Pancreas (tissue), 10 donors: ENCODE measurements at regions not wholly inside any gene's neighbourhood (a gene's known extent, or its start where the extent isn't known, plus 50 kb on each side); places are given as distances from the start of the nearest gene placed in this dataset.

Experiments used
- ATAC-seq, 4 donors: fragments of 200-7000 bp; cut with Tn5 transposase; one replicate each; pipeline versions ENCODE4 v1.8.0 to v1.9.1; 2020; ENCODE audit warnings: mild to moderate bottlenecking in 4 of 4, moderate library complexity in 4 of 4
- DNase-seq, 6 donors: peaks; one replicate each; pipeline ENCODE4 v3.0.0-alpha.2; 2020
- FAIRE-seq: peaks from 2 replicates; lab custom pipeline; 2012; peaks lifted over from hg19 to GRCh38; lab: Jason Lieb, UNC
- H3K27ac ChIP-seq, 4 donors: fragments of 200-600 bp; sonication (generic); 1 replicate in 3 of 4; 2 replicates in 1 of 4; pipeline versions ENCODE4 v1.5.0 to v1.8.0; 2020
- H3K27me3 ChIP-seq, 4 donors: fragments of 200-600 bp; one replicate each; pipeline ENCODE4 v1.8.0; 2021
- H3K36me3 ChIP-seq, 3 donors: fragments of 200-600 bp; sonication (generic) in 1 of 3; one replicate each; pipeline versions ENCODE4 v1.5.0 to v1.8.0; 2020 to 2021
- H3K4me1 ChIP-seq, 3 donors: fragments of 200-600 bp; one replicate each; pipeline ENCODE4 v1.8.0; 2021
- H3K4me3 ChIP-seq, 4 donors: fragments of 200-600 bp; sonication (generic) in 2 of 4; one replicate each; pipeline versions ENCODE4 v1.5.0 to v1.8.0; 2020 to 2021
- H3K9me3 ChIP-seq, 4 donors: fragments of 200-600 bp; one replicate each; pipeline ENCODE4 v1.8.0; 2021
- WGBS, 2 donors: extraction: QIAGEN DNeasy Blood & Tissue Kit; methylation state at CpG; one replicate each; pipeline ENCODE4 v1.1.7; 2013; 5-methylcytosine and 5-hydroxymethylcytosine counted together
- intact Hi-C, 3 donors: fragments of 100-400 bp; cut with DNase I; formaldehyde crosslinking; loops; one replicate each; pipeline versions ENCODE4 v1.11.1 to v1.14.2; 2022
- TF ChIP-seq, protein P1 (sequence below), 4 donors: fragments of 200-600 bp; sonication (generic) in 3 of 4; IDR thresholded peaks; one replicate each; pipeline versions ENCODE4 v1.5.0 to v1.8.0; 2021; ENCODE audit warnings: antibody characterized with exemption in 4 of 4
- donor health status: healthy with polysubstance abuse.
- donor health status: DM: no; HTN: no; CAD: no; lungs with moderate emphysema.
- donor health status: DM: no; HTN: no; CAD: no.
- donor health status: control.
- donor health status: control.
- donor health status: Bipolar disorder and iron deficiency.
- donor health status: DM: yes; HTN: yes; CAD: no.
- donor health status: DM: no; HTN: no; CAD: no.
- donor health status: DM: no; HTN: no; CAD: no.
- donor health status: DM: yes; HTN: yes; CAD: no.

GRCh38 chr10:21463436-21463835, 62.0 kb downstream of the SKIDA1 start:
- intact Hi-C loops: no loop called here
- DNase-seq: no peak
- FAIRE-seq: no peak

DNA sequence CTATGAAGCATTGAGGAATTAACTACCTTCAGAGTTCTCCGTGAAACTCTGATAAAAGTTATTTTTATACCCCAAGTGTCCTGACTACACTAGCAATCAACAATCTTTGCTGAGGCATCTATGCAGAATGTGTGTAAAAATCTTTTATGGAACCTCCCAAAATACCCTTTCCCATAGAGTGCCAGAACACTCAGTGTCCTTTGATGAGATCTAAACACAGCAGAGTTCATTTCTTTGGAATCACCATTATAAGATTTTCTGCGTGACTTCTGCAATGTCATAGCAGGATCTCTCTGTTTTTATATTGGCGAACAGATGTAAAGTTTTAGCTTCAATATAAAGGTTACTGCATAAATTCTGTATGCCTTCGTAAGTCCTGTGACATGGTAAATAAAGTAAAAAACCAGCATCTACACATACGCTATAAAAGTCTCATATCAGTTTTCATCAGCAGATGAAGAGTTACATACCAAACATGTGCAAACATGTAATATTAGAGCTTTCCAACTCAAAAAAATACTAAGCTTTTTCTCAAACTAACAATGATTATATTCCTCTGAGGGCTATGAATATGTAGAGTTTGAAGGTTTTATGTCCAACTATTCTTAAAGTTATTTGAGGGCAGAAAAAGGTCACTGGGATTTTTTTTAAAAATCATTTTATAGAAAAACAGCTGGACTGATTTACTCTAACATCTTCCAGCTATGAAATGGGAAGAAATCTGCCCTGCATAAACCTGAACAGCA, 67.2 kb downstream of the SKIDA1 start:
- no peaks in the 10 kb centered on the region for H3K36me3 ChIP-seq
- no peaks in the 10 kb centered on the region for H3K4me1 ChIP-seq
- H3K9me3 ChIP-seq: no peaks in the 10 kb centered on the region
- no peak overlapping the region for H3K4me3 ChIP-seq
- ATAC-seq: no peak
- H3K27ac ChIP-seq: no peak overlapping the region
- no peak for DNase-seq
- intact Hi-C loops: no loop called here
- H3K27me3 ChIP-seq: no peaks in the 10 kb centered on the region
- WGBS, 2 donors: 65 to 75% methylated on average over 5 of the region's 5 CpGs
- no peak for FAIRE-seq
- TF ChIP-seq, protein P1, sequence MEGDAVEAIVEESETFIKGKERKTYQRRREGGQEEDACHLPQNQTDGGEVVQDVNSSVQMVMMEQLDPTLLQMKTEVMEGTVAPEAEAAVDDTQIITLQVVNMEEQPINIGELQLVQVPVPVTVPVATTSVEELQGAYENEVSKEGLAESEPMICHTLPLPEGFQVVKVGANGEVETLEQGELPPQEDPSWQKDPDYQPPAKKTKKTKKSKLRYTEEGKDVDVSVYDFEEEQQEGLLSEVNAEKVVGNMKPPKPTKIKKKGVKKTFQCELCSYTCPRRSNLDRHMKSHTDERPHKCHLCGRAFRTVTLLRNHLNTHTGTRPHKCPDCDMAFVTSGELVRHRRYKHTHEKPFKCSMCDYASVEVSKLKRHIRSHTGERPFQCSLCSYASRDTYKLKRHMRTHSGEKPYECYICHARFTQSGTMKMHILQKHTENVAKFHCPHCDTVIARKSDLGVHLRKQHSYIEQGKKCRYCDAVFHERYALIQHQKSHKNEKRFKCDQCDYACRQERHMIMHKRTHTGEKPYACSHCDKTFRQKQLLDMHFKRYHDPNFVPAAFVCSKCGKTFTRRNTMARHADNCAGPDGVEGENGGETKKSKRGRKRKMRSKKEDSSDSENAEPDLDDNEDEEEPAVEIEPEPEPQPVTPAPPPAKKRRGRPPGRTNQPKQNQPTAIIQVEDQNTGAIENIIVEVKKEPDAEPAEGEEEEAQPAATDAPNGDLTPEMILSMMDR (IDR thresholded peaks at IDR 0.05): no peak

More at GRCh38 chr10:21463436-21463835, 62.0 kb downstream of the SKIDA1 start:
- H3K4me1 ChIP-seq: no peaks in the 10 kb centered on the region
- H3K27me3 ChIP-seq: no peaks in the 10 kb centered on the region
- H3K27ac ChIP-seq: no peak overlapping the region
- no peak overlapping the region for H3K4me3 ChIP-seq
- no peaks in the 10 kb centered on the region for H3K9me3 ChIP-seq
- WGBS, 2 donors: 60 to 67% methylated on average over 3 of the region's 3 CpGs
- H3K36me3 ChIP-seq: no peaks in the 10 kb centered on the region
- ATAC-seq: no peak
- TF ChIP-seq, protein P1 (IDR thresholded peaks at IDR 0.05): no peak

DNA sequence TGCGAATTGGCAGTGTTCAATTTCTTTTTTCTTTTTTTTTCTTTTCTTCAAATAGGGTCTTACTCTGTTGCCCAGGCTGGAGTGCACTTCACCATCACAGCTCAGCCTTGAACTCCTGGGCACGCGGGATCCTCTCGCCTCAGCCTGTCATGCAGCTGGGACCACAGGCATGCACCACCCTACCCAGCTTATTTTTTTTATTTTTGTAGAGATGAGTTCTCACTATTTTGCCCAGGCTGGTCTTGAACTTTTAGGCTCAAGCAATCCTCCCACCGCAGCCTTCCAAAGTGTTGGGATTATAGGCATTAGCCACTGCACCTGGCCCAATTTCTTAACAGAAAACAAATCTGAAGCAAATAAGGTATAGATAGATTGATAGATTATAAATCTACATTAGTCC, 69.3 kb downstream of the SKIDA1 start:
- H3K27ac ChIP-seq: no peak overlapping the region
- H3K27me3 ChIP-seq: no peaks in the 10 kb centered on the region
- H3K4me1 ChIP-seq: no peaks in the 10 kb centered on the region
- no peak for DNase-seq
- TF ChIP-seq, protein P1 (IDR thresholded peaks at IDR 0.05): no peak
- no peak for ATAC-seq
- no peaks in the 10 kb centered on the region for H3K9me3 ChIP-seq
- WGBS, 2 donors: 89 to 90% methylated on average over 5 of the region's 5 CpGs
- no peak overlapping the region for H3K4me3 ChIP-seq
- FAIRE-seq: no peak
- intact Hi-C loops: no loop called here
- no peaks in the 10 kb centered on the region for H3K36me3 ChIP-seq

GRCh38 chr10:21452203-21452602, 73.3 kb downstream of the SKIDA1 start:
- ATAC-seq (no peak), DNase-seq (no peak), FAIRE-seq (no peak)
- Histone ChIP-seq H3K9me3 (no peaks in the 10 kb centered on the region), H3K27me3 (no peaks in the 10 kb centered on the region), H3K27ac (no peak overlapping the region), H3K4me1 (no peaks in the 10 kb centered on the region), H3K36me3 (no peaks in the 10 kb centered on the region), H3K4me3 (no peak overlapping the region)
- TF ChIP-seq, protein P1 (IDR thresholded peaks at IDR 0.05): no peak
- intact Hi-C loops: no loop called here
- whole genome bisulfite sequencing, 2 donors: 76 to 84% methylated on average over 3 of the region's 3 CpGs

DNA sequence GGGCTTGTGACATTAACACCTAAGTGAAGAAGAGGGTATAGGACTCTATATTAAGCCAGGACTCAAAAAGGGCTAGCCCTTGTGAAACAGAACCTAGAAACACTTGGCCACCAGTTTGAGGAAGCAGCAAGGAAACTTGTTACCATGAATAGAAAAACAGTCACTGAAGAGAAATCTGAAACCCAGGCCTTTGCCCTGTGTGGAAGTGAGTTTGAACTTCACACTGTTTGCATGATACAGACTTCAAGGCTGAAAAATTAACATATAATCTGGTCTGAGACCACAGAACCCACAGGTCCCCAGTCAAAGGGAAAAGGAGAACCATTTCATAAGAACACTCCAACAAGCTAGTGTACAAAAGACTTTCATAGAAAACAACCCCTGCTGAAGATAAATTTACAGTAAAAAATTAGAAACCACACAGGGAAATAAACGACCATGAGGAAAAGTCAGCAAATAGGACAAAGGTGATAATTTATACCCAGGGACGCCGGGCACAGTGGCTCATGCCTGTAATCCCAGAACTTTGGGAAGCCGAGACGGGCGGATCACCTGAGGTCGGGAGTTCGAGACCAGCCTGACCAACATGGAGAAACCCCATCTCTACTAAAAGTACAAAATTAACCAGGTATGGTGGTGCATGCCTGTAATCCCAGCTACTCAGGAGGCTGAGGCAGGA, 76.1 kb downstream of the SKIDA1 start:
- H3K36me3 ChIP-seq: no peaks in the 10 kb centered on the region
- H3K27me3 ChIP-seq: no peaks in the 10 kb centered on the region
- TF ChIP-seq, protein P1 (IDR thresholded peaks at IDR 0.05): no peak
- H3K4me1 ChIP-seq: no peaks in the 10 kb centered on the region
- DNase-seq (no peak), FAIRE-seq (no peak), ATAC-seq (no peak)
- no peak overlapping the region for H3K27ac ChIP-seq
- 89 to 93% methylated on average over 8 of the region's 8 CpGs for WGBS, 2 donors
- intact Hi-C loops: no loop called here
- no peaks in the 10 kb centered on the region for H3K9me3 ChIP-seq
- H3K4me3 ChIP-seq: no peak overlapping the region
